PC-9 (cell line): ENCODE measurements at regions not wholly inside any gene's neighbourhood (a gene's known extent, or its start where the extent isn't known, plus 50 kb on each side); places are given as distances from the start of the nearest gene placed in this dataset.

Experiments used
- BruUV-seq: library from RNA; stranded (reverse); fragments of 400-500 nt; replicated peaks from 2 replicates; lab custom pipeline; 2021; lab: Mats Ljungman, UMichigan
- CTCF ChIA-PET: fragments of 300-600 bp; sonication (Branson Sonifier 250); formaldehyde crosslinking; loops from one replicate; lab custom pipeline; 2022; ENCODE audit warnings: antibody characterized with exemption; lab: Charles Lee
- POLR2A ChIA-PET: fragments of 300-600 bp; sonication (Branson Sonifier 250); formaldehyde crosslinking; loops from one replicate; lab custom pipeline; 2022; ENCODE audit warnings: antibody characterized with exemption; ENCODE audit not compliant: unreplicated experiment; lab: Charles Lee
- DNase-seq, 2 experiments: peaks; one replicate each; pipeline versions ENCODE4 v3.0.0 to v3.0.0-alpha.2; 2015 to 2022; ENCODE audit warnings: mixed read lengths in 1 of 2
- H2AFZ ChIP-seq: fragments of 200-600 bp; sonication (generic); 2 replicates; pipeline ENCODE4 v1.8.1; 2017; ENCODE audit warnings: antibody characterized with exemption
- H3F3A ChIP-seq: fragments of 200-600 bp; sonication (generic); 2 replicates; pipeline ENCODE4 v1.8.1; 2017; ENCODE audit warnings: antibody characterized with exemption, mild to moderate bottlenecking, low read depth; ENCODE audit not compliant: insufficient read depth
- H3K27ac ChIP-seq: fragments of 200-600 bp; sonication (generic); 2 replicates; pipeline ENCODE4 v1.6.1; 2016; ENCODE audit warnings: mixed run types
- H3K27me3 ChIP-seq: fragments of 200-600 bp; sonication (generic); 2 replicates; pipeline ENCODE4 v1.6.1; 2016; ENCODE audit warnings: low read depth, mixed run types; ENCODE audit not compliant: insufficient read depth
- H3K36me3 ChIP-seq: fragments of 200-600 bp; sonication (generic); 2 replicates; pipeline ENCODE4 v1.6.1; 2016; ENCODE audit warnings: low read depth, mixed run types
- H3K4me1 ChIP-seq: fragments of 200-600 bp; sonication (generic); replicated peaks from 2 replicates; pipeline ENCODE4 v1.6.1; 2016; ENCODE audit warnings: mixed run types; ENCODE audit not compliant: insufficient read depth
- H3K4me2 ChIP-seq: fragments of 200-600 bp; sonication (generic); 2 replicates; pipeline ENCODE4 v1.6.1; 2017; ENCODE audit warnings: mixed run types
- H3K4me3 ChIP-seq: fragments of 200-600 bp; sonication (generic); 2 replicates; pipeline ENCODE4 v1.6.1; 2016; ENCODE audit warnings: mixed run types
- H3K79me2 ChIP-seq: fragments of 200-600 bp; sonication (generic); 2 replicates; pipeline ENCODE4 v1.6.1; 2017; ENCODE audit warnings: low read depth, mixed run types
- H3K9me2 ChIP-seq: fragments of 200-600 bp; sonication (generic); 2 replicates; pipeline ENCODE4 v1.8.1; 2017; ENCODE audit warnings: mild to moderate bottlenecking; ENCODE audit not compliant: insufficient read depth
- H3K9me3 ChIP-seq: fragments of 200-600 bp; sonication (generic); 2 replicates; pipeline ENCODE4 v1.8.1; 2016; ENCODE audit warnings: low read depth; ENCODE audit not compliant: insufficient read depth
- H4K20me1 ChIP-seq: fragments of 200-600 bp; sonication (generic); 2 replicates; pipeline ENCODE4 v1.8.1; 2017; ENCODE audit not compliant: insufficient read depth
- EZH2 ChIP-seq: fragments of 200-600 bp; sonication (generic); IDR thresholded peaks from 2 replicates; pipeline ENCODE4 v1.8.0; 2017; ENCODE audit warnings: antibody characterized with exemption, low read depth
- intact Hi-C: fragments of 100-400 bp; cut with micrococcal nuclease; formaldehyde crosslinking; loops from one replicate; pipeline ENCODE4 v1.10.0; 2022; ENCODE audit not compliant: unreplicated experiment
- TF ChIP-seq, protein P1 (sequence below): fragments of 200-600 bp; sonication (generic); conservative IDR thresholded peaks from 2 replicates; pipeline ENCODE4 v1.6.1; 2017; ENCODE audit warnings: mixed run types, antibody characterized with exemption, mild to moderate bottlenecking, moderate library complexity

DNA sequence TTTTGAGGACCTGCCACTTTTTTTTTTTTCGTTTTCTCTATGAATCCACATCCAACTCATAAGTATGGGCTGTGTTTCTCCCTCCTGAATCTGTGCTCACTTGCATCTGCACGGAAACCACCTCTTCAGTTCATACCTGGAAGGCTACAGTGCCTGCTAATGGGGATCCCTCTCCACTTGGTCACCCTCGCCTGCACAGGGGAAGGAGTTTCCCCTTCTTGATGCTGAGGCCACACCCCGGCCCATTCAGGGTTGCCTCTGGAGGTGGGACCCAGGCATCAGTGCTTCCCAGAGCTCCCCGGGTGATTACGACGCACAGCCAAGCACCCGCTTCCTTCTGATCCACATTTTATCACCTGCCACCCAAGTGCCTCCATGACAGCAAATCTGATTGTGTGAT is 85.9 kb upstream of the TBC1D3K start:
- BruUV-seq = no TSS peak
- Histone ChIP-seq H3K27me3 (peaks cover 24% of the 10 kb centered on the region; the same call in 1 of the 2 replicates), H3K4me2 (no peak overlapping the region), H3K9me3 (no peaks in the 10 kb centered on the region), H3K79me2 (no peaks in the 10 kb centered on the region), H2AFZ (no peak overlapping the region), H3K4me1 (no peaks in the 10 kb centered on the region), H3K9me2 (no peaks in the 10 kb centered on the region), H3K36me3 (no peaks in the 10 kb centered on the region), H4K20me1 (no peaks in the 10 kb centered on the region), H3F3A (no peaks in the 10 kb centered on the region), H3K27ac (no peak overlapping the region), H3K4me3 (no peak overlapping the region)
- ChIA-PET POLR2A (no interaction called here), CTCF (no interaction called here)
- intact Hi-C loops = no loop called here
- no peak for TF ChIP-seq EZH2
- TF ChIP-seq, protein P1, sequence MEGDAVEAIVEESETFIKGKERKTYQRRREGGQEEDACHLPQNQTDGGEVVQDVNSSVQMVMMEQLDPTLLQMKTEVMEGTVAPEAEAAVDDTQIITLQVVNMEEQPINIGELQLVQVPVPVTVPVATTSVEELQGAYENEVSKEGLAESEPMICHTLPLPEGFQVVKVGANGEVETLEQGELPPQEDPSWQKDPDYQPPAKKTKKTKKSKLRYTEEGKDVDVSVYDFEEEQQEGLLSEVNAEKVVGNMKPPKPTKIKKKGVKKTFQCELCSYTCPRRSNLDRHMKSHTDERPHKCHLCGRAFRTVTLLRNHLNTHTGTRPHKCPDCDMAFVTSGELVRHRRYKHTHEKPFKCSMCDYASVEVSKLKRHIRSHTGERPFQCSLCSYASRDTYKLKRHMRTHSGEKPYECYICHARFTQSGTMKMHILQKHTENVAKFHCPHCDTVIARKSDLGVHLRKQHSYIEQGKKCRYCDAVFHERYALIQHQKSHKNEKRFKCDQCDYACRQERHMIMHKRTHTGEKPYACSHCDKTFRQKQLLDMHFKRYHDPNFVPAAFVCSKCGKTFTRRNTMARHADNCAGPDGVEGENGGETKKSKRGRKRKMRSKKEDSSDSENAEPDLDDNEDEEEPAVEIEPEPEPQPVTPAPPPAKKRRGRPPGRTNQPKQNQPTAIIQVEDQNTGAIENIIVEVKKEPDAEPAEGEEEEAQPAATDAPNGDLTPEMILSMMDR = no peak
- no peak for DNase-seq

- no peaks in the 10 kb centered on the region for H3K36me3 ChIP-seq
- peaks cover 24% of the 10 kb centered on the region; the same call in 1 of the 2 replicates for H3K27me3 ChIP-seq
- no peaks in the 10 kb centered on the region for H3K9me2 ChIP-seq
- no peak overlapping the region for H3K27ac ChIP-seq
- no peaks in the 10 kb centered on the region for H3K79me2 ChIP-seq
- no peak for DNase-seq
- H4K20me1 ChIP-seq = no peaks in the 10 kb centered on the region
- CTCF ChIA-PET = no interaction called here
- no peak overlapping the region for H3K4me2 ChIP-seq
- no peak overlapping the region for H3K4me3 ChIP-seq
- H3K9me3 ChIP-seq = no peaks in the 10 kb centered on the region
- intact Hi-C loops = no loop called here
- no peaks in the 10 kb centered on the region for H3F3A ChIP-seq
- no peaks in the 10 kb centered on the region for H3K4me1 ChIP-seq
- POLR2A ChIA-PET = interaction anchor here (0.6 kb wide), 1 partner anchor 1062 kb away, joined by 8 read pairs; no protein-coding TSS in a partner anchor
- TF ChIP-seq, protein P1 = no peak
- BruUV-seq = no TSS peak
- H2AFZ ChIP-seq = no peak overlapping the region
These were observed 87.6 kb upstream of the TBC1D3K start for GRCh38 chr17:37836593-37836992.

DNA sequence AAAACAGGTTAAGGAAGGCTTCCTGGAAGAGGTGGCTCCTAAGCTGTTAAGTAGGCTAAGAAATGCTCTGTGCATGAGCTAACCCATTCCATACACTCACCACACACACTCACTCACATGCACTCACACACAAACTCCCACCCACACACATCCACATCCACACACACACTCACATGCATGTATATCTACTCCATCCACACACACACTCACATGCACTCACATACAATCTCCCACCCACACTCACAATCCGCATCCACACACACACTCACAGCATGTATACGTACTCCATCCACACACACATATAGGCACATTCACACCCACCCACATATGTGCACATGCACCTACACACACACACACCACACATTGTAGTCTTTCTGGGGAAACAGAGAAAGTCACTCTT is 89.3 kb upstream of the HNF1B start:
- ChIA-PET CTCF (no interaction called here), POLR2A (no interaction called here)
- no peaks in the 10 kb centered on the region for H3K79me2 ChIP-seq
- H2AFZ ChIP-seq = no peak overlapping the region
- peaks cover 24% of the 10 kb centered on the region; the same call in 1 of the 2 replicates for H3K27me3 ChIP-seq
- H3F3A ChIP-seq = no peaks in the 10 kb centered on the region
- H3K9me3 ChIP-seq = no peaks in the 10 kb centered on the region
- BruUV-seq = no TSS peak
- no peaks in the 10 kb centered on the region for H3K9me2 ChIP-seq
- no peak overlapping the region for H3K27ac ChIP-seq
- intact Hi-C loops = no loop called here
- H3K36me3 ChIP-seq = no peaks in the 10 kb centered on the region
- no peak overlapping the region for H3K4me2 ChIP-seq
- H3K4me1 ChIP-seq = no peaks in the 10 kb centered on the region
- no peaks in the 10 kb centered on the region for H4K20me1 ChIP-seq
- TF ChIP-seq EZH2 = no peak
- TF ChIP-seq, protein P1 = no peak
- DNase-seq = no peak
- no peak overlapping the region for H3K4me3 ChIP-seq
